ENCODE measurements at regions not wholly inside any gene's neighbourhood (a gene's known extent, or its start where the extent isn't known, plus 50 kb on each side); places are given as distances from the start of the nearest gene placed in this dataset.

GRCh38 chr20:24828992-24829648, 119.9 kb upstream of the CST7 start:
- FAIRE-seq (no peak), DNase-seq (ENCODE audit: extremely low spot score, insufficient read length, low read depth) (no peak)

- DNase-seq (ENCODE audit: extremely low spot score, insufficient read length, low read depth) (no peak), FAIRE-seq (no peak)
Measured at GRCh38 chr20:24829649-24830370, 119.3 kb upstream of the CST7 start.

- no peak for FAIRE-seq
Measured at GRCh38 chr20:24830649-24831048, 118.4 kb upstream of the CST7 start.

GRCh38 chr20:24831232-24831631, 117.8 kb upstream of the CST7 start:
- no peak for FAIRE-seq

More at GRCh38 chr20:24830649-24831048, 118.4 kb upstream of the CST7 start:
- no peak for DNase-seq (ENCODE audit: extremely low spot score, insufficient read length, low read depth)

GRCh38 chr20:24832518-24832917, 116.6 kb upstream of the CST7 start:
- DNase-seq (ENCODE audit: extremely low spot score, insufficient read length, low read depth) (no peak), FAIRE-seq (no peak)

More at GRCh38 chr20:24831232-24831631, 117.8 kb upstream of the CST7 start:
- DNase-seq (ENCODE audit: extremely low spot score, insufficient read length, low read depth): no peak

- DNase-seq (ENCODE audit: extremely low spot score, insufficient read length, low read depth) (no peak), FAIRE-seq (no peak)
Measured at GRCh38 chr20:24833592-24833991, 115.5 kb upstream of the CST7 start.

- DNase-seq (ENCODE audit: extremely low spot score, insufficient read length, low read depth): no peak
- FAIRE-seq: peak; percentile 12
Measured at GRCh38 chr20:24834310-24834709, 114.8 kb upstream of the CST7 start.

GRCh38 chr20:24835195-24835594, 113.9 kb upstream of the CST7 start:
- FAIRE-seq (no peak), DNase-seq (ENCODE audit: extremely low spot score, insufficient read length, low read depth) (no peak)

GRCh38 chr20:24836041-24836533, 113.0 kb upstream of the CST7 start:
- FAIRE-seq: no peak

GRCh38 chr20:24836661-24837299, 112.3 kb upstream of the CST7 start:
- DNase-seq (ENCODE audit: extremely low spot score, insufficient read length, low read depth) (no peak), FAIRE-seq (no peak)

More at GRCh38 chr20:24836041-24836533, 113.0 kb upstream of the CST7 start:
- DNase-seq (ENCODE audit: extremely low spot score, insufficient read length, low read depth): no peak

- DNase-seq (ENCODE audit: extremely low spot score, insufficient read length, low read depth): no peak
- no peak for FAIRE-seq
Measured at GRCh38 chr20:24837781-24838450, 111.2 kb upstream of the CST7 start.

GRCh38 chr20:24838546-24839535, 110.2 kb upstream of the CST7 start:
- peak; percentile 87 for FAIRE-seq
- peak; percentile 29 for DNase-seq (ENCODE audit: extremely low spot score, insufficient read length, low read depth)

- DNase-seq (ENCODE audit: extremely low spot score, insufficient read length, low read depth): no peak
- FAIRE-seq: peak; percentile 83
Measured at GRCh38 chr20:24840121-24840713, 108.9 kb upstream of the CST7 start.

- no peak for FAIRE-seq
Measured at GRCh38 chr20:24842274-24842917, 106.7 kb upstream of the CST7 start.

GRCh38 chr20:24842918-24843715, 106.0 kb upstream of the CST7 start:
- peak; percentile 18 for DNase-seq (ENCODE audit: extremely low spot score, insufficient read length, low read depth)
- peak; percentile 99 for FAIRE-seq

More at GRCh38 chr20:24842274-24842917, 106.7 kb upstream of the CST7 start:
- no peak for DNase-seq (ENCODE audit: extremely low spot score, insufficient read length, low read depth)

GRCh38 chr20:24850176-24850575, 98.9 kb upstream of the CST7 start:
- no peak for DNase-seq (ENCODE audit: extremely low spot score, insufficient read length, low read depth)
- no peak for FAIRE-seq

GRCh38 chr20:24851346-24852019, 97.6 kb upstream of the CST7 start:
- FAIRE-seq (peak; percentile 52), DNase-seq (ENCODE audit: extremely low spot score, insufficient read length, low read depth) (no peak)
